Testis (tissue), 2 donors: ENCODE measurements at regions not wholly inside any gene's neighbourhood (a gene's known extent, or its start where the extent isn't known, plus 50 kb on each side); places are given as distances from the start of the nearest gene placed in this dataset.

Source experiments
- DNase-seq: peaks from one replicate; pipeline ENCODE4 v3.0.0-alpha.2; 2019
- H3K27ac ChIP-seq, 2 donors: fragments of 200-600 bp; sonication (generic); one replicate each; pipeline ENCODE4 v1.5.1; 2019
- H3K27me3 ChIP-seq: fragments of 200-600 bp; sonication (generic); one replicate; pipeline ENCODE4 v1.5.1; 2019
- H3K36me3 ChIP-seq: fragments of 200-600 bp; sonication (generic); one replicate; pipeline ENCODE4 v1.5.1; 2017; ENCODE audit warnings: low read depth; ENCODE audit errors: missing control alignments
- H3K4me1 ChIP-seq: fragments of 200-600 bp; sonication (generic); one replicate; pipeline ENCODE4 v1.5.1; 2019
- H3K4me3 ChIP-seq, 2 donors: fragments of 200-600 bp; sonication (generic); one replicate each; pipeline ENCODE4 v1.5.1; 2017 to 2019
- H3K9me3 ChIP-seq: fragments of 200-600 bp; sonication (generic); one replicate; pipeline ENCODE4 v1.5.1; 2017
- CTCF ChIP-seq, 3 experiments: fragments of 450-650 bp in 2 of 3; fragments of 200-600 bp in 1 of 3; sonication (generic) in 1 of 3; IDR thresholded peaks; one replicate each; pipeline ENCODE4 v1.5.1; 2016 to 2019; ENCODE audit warnings: antibody characterized with exemption in 3 of 3, mild to moderate bottlenecking in 2 of 3, moderate library complexity in 1 of 3
- POLR2A ChIP-seq: fragments of 450-650 bp; IDR thresholded peaks from one replicate; pipeline ENCODE4 v1.6.1; 2017; ENCODE audit warnings: antibody characterized with exemption, mild to moderate bottlenecking, moderate library complexity
- WGBS, 2 donors: methylation state at CpG; one replicate each; pipeline ENCODE4 v1.1.5; 2018; 5-methylcytosine and 5-hydroxymethylcytosine counted together
- intact Hi-C: fragments of 100-400 bp; cut with DNase I; formaldehyde crosslinking; loops from one replicate; pipeline ENCODE4 v1.15.1; 2023; ENCODE audit warnings: low total_unique reads

GRCh38 chr12:42853370-42854140, 264.0 kb upstream of the PRICKLE1 start:
- Histone ChIP-seq H3K4me3 (no peak overlapping the region), H3K4me1 (no peaks in the 10 kb centered on the region), H3K27ac (no peak overlapping the region), H3K27me3 (no peaks in the 10 kb centered on the region), H3K36me3 (no peaks in the 10 kb centered on the region), H3K9me3 (no peaks in the 10 kb centered on the region)
- intact Hi-C loops: no loop called here
- no peak for DNase-seq
- WGBS, 2 donors: 90 to 97% methylated on average over 4 of the region's 4 CpGs
- TF ChIP-seq CTCF (IDR thresholded peaks at IDR 0.05) (no peak), POLR2A (no peak)

- H3K27me3 ChIP-seq: no peaks in the 10 kb centered on the region
- intact Hi-C loops: no loop called here
- TF ChIP-seq CTCF (IDR thresholded peaks at IDR 0.05) (no peak), POLR2A (no peak)
- no peaks in the 10 kb centered on the region for H3K4me1 ChIP-seq
- 89 to 92% methylated on average over 1 of the region's 1 CpG for WGBS, 2 donors
- no peak for DNase-seq
- no peaks in the 10 kb centered on the region for H3K36me3 ChIP-seq
- no peak overlapping the region for H3K27ac ChIP-seq
- H3K4me3 ChIP-seq: no peak overlapping the region
- H3K9me3 ChIP-seq: no peaks in the 10 kb centered on the region
Observed at GRCh38 chr12:42846782-42847181, 257.2 kb upstream of the PRICKLE1 start.

- Histone ChIP-seq H3K27me3 (no peaks in the 10 kb centered on the region), H3K4me3 (no peak overlapping the region), H3K4me1 (no peaks in the 10 kb centered on the region), H3K27ac (no peak overlapping the region), H3K36me3 (no peaks in the 10 kb centered on the region), H3K9me3 (no peaks in the 10 kb centered on the region)
- TF ChIP-seq CTCF (IDR thresholded peaks at IDR 0.05): no peak
- no peak for TF ChIP-seq POLR2A
- intact Hi-C loops: no loop called here
- DNase-seq: no peak
- 85 to 93% methylated on average over 2 of the region's 2 CpGs for WGBS, 2 donors
Observed at GRCh38 chr12:42834062-42834461, 244.5 kb upstream of the PRICKLE1 start.

GRCh38 chr12:42828836-42829235, 239.3 kb upstream of the PRICKLE1 start:
- H3K36me3 ChIP-seq: no peaks in the 10 kb centered on the region
- H3K4me3 ChIP-seq: no peak overlapping the region
- TF ChIP-seq POLR2A (no peak), CTCF (IDR thresholded peaks at IDR 0.05) (no peak)
- intact Hi-C loops: no loop called here
- H3K27me3 ChIP-seq: no peaks in the 10 kb centered on the region
- DNase-seq: no peak
- 59 to 62% methylated on average over 4 of the region's 4 CpGs for WGBS, 2 donors
- no peak overlapping the region for H3K27ac ChIP-seq
- H3K4me1 ChIP-seq: no peaks in the 10 kb centered on the region
- no peaks in the 10 kb centered on the region for H3K9me3 ChIP-seq

- WGBS, 2 donors: 88 to 90% methylated on average over 2 of the region's 2 CpGs
- no peak overlapping the region for H3K27ac ChIP-seq
- H3K4me3 ChIP-seq: no peak overlapping the region
- H3K36me3 ChIP-seq: no peaks in the 10 kb centered on the region
- intact Hi-C loops: no loop called here
- H3K4me1 ChIP-seq: no peaks in the 10 kb centered on the region
- H3K27me3 ChIP-seq: no peaks in the 10 kb centered on the region
- no peak for DNase-seq
- H3K9me3 ChIP-seq: no peaks in the 10 kb centered on the region
- no peak for TF ChIP-seq CTCF (IDR thresholded peaks at IDR 0.05)
- TF ChIP-seq POLR2A: no peak
Observed at GRCh38 chr12:42824327-42824726, 234.8 kb upstream of the PRICKLE1 start.
